ENCODE measurements at regions not wholly inside any gene's neighbourhood (a gene's known extent, or its start where the extent isn't known, plus 50 kb on each side); places are given as distances from the start of the nearest gene placed in this dataset.

- TF ChIP-seq, protein P1, sequence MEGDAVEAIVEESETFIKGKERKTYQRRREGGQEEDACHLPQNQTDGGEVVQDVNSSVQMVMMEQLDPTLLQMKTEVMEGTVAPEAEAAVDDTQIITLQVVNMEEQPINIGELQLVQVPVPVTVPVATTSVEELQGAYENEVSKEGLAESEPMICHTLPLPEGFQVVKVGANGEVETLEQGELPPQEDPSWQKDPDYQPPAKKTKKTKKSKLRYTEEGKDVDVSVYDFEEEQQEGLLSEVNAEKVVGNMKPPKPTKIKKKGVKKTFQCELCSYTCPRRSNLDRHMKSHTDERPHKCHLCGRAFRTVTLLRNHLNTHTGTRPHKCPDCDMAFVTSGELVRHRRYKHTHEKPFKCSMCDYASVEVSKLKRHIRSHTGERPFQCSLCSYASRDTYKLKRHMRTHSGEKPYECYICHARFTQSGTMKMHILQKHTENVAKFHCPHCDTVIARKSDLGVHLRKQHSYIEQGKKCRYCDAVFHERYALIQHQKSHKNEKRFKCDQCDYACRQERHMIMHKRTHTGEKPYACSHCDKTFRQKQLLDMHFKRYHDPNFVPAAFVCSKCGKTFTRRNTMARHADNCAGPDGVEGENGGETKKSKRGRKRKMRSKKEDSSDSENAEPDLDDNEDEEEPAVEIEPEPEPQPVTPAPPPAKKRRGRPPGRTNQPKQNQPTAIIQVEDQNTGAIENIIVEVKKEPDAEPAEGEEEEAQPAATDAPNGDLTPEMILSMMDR (conservative IDR thresholded peaks at IDR 0.05; ENCODE audit: low read depth, low read length): no peak
- no peak for TF ChIP-seq EZH2 (IDR thresholded peaks at IDR 0.05; ENCODE audit: borderline replicate concordance, low read depth, low read length, poor library complexity, severe bottlenecking)
Measured at GRCh38 chr2:129458006-129458405, 521.5 kb upstream of the RAB6C start.

All from A673 (cell line).